HPDE6-E6E7 (cell line): ENCODE measurements at regions not wholly inside any gene's neighbourhood (a gene's known extent, or its start where the extent isn't known, plus 50 kb on each side); places are given as distances from the start of the nearest gene placed in this dataset.
"Not testable (repeated sequence)": the region's sequence is repeated elsewhere in the genome, so short reads cannot be mapped to it uniquely, and the experiment has no call there.

Experiments
- DNase-seq: peaks from one replicate; pipeline ENCODE4 v3.0.0; 2011; ENCODE audit warnings: missing footprints; ENCODE audit errors: extremely low spot score

DNA sequence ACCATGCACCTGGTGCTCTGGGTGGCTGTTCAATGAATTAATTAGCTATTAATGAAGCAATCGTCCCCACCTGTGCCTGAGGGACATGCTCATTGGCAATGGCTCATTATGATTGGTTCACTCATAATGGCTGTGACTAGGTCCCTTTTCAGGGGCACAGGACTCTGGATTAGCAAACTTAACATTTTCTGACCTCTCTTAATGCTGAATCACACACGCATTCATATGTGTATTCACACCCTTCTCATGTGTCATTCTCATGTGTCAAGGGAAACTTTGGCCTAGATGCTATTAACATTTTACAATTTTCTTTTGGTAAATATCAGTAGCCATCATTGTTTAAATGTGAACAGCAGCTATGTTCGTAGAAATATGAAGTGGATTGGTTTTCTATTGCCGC lies 98.9 kb upstream of the PMAIP1 start:
- DNase-seq, result no peak

DNA sequence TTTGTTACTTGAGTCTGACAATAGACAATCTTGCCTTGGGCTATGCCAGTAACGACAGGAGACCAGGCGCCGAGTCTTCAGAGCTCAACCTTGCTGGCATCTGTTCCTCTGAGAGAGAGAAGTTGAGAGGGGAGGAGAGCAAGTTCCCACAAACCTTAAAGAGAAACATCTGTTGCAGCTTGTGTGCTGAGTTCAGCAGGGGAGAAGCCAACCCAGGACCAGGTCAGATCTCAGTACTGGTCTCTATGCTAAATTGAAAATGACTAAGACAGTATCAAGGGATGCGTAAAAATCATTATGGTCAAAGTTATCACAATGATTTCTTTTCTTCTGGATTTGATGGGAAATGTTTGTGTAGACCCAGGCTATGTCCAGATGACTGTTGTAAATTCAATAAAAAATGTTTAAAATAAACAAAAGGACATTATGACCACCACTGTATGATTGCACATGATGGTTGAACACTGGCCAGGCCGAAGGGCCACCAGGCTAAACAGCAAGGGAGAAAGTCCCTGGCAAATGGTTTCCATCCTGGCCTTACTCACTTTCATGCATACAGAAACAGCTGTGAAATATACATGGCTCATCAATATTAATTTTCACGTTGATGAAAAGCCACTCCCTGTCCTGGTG lies 100.3 kb upstream of the PMAIP1 start:
- DNase-seq, result no peak

DNA sequence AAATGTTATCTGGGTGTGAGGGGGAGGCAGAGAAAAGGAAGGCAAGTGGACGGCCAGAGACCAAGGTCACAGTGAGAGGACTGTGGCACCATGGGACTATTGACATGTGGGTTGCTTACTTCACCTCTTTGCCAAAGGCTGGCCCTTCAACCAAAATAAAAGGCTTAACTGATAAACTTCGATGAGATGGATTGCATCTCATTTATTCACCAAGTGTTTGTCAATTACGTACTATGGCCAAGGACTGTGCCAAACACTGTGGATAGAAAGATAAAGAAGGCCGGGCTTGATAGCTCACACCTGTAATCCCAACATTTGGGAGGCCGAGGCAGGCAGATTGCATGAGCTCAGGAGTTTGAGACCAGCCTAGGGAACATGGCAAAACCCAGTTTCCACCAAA lies 98.7 kb upstream of the CCBE1 start:
- no peak for DNase-seq

DNA sequence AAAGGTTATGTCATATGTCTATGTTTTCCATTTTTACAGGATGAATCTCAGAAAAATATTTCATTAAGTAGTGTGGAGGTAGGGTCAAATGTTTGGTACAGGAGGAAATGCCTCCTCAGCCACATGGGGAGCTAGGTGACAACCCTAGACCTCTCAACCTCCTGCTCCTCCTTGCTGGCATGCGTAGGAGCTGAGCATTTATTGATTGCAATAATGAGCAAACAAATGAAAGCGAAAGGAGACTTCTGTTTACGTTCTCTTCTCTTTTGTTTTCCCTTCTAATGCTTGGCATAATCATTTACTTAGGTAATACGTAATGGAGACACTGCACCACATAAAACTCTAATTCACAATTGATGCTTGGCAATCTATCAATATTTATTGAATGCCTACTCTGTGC lies 95.1 kb upstream of the CCBE1 start:
- DNase-seq, result no peak

DNA sequence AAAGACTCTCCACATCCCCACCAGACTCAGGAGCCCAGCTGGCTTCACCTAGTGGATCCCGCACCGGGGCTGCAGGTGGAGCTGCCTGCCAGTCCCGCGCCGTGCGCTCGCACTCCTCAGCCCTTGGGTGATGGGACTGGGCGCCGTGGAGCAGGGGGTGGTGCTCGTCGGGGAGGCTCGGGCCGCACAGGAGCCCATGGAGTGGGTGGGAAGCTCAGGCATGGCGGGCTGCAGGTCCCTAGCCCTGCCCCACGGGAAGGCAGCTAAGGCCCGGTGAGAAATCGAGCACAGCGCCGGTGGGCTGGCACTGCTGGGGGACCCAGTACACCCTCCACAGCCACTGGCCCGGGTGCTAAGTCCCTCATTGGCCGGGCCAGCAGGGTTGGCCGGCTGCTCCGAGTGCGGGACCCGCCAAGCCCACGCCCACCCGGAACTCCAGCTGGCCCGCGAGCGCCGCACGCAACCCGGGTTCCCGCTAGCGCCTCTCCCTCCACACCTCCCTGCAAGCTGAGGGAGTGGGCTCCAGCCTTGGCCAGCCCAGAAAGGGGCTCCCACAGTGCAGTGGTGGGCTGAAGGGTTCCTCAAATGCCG lies 93.2 kb upstream of the CCBE1 start:
- DNase-seq, result not testable (repeated sequence)

DNA sequence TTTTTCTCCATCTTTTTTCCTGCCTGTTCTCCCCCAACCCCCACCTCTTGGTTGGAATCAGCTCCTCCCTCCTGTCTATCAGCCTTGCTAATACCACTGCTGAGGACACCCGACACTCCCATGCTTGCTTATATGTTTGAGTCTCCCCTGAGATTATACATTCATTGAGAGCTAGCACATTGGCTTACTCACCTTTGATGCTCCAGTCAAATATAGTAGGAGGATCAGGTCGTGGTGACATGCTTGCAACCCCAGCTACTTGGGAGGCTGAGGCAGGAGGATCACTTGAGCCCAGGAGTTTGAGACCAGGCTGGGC lies 91.5 kb upstream of the CCBE1 start:
- no peak for DNase-seq

DNA sequence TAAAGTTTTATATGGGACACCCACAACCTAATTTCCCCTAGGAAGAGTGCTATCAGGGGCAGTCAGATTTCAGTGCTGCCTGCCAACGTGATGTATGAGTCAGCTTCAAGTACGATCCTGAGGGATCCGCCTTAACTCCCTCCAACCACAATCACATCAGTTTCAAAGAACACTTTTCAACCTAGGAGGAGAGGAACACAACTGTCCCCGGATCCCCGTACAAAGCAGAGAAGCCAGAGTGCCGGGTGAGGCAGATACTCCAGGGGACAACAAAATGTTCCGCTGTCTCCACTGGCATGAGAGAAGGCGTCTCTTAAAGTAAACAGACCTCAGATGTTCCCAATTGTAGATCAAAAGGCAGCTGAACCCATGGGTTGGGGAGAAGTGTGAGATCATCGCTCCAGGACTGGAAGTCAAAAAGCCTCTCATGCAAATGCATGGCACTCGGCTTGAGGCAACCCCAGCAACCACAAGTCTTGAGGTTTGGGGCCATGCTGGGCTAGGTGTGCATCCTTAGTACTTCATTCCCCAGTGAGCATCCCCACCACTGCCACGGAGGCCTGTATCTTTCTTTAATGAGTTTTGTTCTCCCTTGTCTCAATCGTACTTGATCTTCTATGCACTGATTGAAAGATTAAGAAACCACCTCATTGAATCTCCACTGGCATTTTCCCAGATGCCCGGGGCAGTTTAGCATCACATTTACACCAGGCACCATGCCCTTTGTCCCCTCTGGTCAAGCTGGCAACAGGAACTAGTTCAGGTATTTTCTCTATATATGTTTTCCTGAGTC lies 91.0 kb upstream of the CCBE1 start:
- no peak for DNase-seq

DNA sequence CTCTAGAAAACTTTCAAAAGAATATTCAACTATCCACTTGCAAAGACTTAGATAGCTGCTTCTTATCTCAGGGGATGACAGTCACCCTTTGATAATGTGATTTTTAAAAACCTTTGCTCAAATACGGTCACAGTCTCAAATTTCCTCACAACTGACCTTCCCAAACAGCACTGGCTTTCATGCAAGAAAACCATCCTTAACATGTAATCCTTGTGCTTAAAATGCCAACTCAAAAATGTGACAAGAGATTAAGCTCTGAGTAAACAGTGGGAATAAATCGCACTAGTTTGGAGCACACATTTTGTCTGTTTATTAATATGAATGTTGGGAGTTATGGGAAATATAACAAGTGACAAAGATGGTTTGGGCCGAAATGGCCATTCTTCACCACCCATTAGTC lies 87.5 kb upstream of the CCBE1 start:
- no peak for DNase-seq

DNA sequence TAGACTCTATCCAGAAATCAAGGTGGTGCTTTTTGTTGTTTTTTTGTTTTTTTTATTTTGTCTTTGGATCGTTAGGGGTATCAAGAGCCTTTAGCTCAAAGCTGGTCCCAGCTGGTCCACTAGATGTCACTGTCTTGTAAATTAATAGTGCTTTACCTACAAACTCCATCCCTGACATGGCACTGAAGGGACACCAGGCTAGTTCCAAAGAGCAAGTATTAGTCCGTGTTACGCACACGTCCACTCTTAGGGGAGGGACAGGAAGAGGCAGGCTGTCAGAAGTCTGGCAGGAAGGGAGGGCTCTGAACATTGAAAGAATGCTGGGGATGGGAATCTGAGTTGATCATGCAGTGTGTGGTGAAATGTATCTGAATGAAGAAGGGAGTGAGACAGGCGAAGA lies 85.9 kb upstream of the CCBE1 start:
- DNase-seq, result peak; percentile 44

DNA sequence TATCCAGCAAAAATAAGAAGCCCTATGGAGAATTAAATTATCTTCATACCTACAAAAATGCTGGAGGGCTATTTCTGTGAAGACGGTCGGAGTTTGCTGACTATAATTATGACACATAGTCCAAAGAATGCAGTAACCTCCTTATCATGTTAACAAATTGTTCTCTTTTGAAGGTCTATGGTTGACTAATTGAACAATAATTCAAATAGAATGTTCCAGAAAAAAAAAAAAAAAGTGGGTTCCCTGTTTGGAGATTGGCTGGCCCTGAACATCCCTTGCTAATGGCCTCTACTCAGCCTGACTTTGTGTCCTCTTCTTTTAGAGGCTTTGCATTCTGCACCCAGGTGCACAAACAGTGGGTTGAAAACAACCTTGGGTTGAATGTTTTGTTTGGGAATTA lies 82.8 kb upstream of the CCBE1 start:
- DNase-seq, result peak; percentile 43

DNA sequence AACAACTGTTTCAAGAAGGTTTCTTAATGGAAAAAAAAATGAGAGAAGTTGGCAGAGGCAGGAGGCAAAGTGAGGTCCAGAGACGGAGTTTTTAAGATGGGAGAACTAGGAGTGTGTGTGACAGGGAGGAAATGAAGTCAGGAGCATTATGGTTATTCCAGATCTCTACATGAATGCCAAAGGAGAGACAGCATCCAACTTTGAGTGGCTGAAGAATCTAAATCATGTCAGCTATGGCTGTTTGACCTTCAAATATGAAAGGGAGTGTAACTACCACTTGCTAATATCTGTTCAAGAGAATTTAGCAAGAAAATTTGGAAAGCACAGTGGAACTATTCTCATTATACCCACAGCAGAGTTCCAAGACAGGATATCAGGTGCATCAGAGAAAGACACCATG lies 81.2 kb upstream of the CCBE1 start:
- no peak for DNase-seq

DNA sequence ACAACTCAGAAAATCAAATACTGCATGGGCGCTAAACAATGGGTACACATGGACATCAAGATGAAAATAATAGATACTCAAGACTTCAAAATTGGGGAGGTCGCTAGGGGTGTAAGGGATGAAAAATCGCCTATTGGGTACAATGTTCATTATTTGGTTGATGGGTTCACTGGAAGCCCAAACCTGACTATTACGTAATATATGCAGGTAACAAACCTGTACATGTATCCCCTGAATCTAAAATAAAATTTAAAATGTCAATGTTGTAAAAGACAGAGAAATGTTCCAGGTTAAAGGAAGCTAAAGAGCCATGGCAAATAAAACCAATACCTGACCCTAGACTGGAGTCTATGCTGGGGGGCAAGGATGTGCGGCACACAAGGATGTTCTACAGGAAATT lies 80.4 kb upstream of the CCBE1 start:
- no peak for DNase-seq

DNA sequence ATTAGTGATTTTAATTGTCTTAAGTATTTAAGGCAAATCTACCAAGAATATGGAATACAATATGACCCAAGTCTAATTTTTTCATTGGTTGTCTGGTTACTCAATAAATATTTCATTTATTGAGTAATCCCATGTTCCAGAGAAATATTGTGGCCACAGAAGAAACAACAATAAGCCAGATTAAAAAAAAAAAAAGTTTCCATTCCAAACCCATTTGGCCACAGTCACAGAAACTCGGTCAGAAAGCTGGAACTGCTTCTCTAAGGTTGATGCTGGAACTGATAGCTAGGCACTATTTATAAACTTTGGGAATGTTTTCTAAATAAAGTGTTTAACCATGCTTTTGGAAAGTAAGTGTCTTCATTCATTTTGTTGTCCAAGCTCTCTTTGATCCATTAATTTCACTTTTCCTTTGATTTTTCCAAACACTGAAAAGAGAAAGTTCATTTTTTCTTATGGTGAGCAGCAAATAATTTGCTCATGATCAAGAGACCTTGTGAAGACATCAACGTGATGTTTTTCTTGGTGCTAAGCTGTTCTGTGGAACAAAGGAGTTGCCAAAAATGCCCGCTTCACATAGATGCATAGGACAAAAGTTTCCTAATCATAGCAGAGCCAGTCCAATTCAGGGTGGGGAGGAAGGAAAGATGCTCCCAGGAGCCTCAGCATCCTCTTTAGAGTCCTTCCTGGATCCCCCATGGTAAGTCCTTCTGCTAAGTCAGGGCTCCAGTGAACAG lies 72.1 kb upstream of the CCBE1 start:
- no peak for DNase-seq

DNA sequence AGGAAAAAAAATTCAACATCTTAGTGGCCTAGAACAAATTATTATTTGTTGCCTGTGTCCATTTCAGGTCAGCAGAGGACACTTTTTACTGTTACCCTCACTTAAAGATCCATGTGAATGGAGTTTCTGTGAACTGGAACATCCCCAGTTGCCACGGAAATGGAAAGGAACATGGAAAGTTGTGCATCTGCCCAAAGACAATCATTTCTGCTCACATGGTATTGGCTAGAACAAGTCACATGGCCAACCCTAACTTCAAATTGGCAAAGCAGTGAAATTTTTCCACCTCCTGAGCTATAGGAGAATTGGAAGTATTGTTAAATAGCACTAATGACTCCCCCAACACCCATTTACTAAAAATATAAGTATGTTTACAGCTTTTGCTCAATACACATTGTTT lies 71.2 kb upstream of the CCBE1 start:
- DNase-seq, result no peak

DNA sequence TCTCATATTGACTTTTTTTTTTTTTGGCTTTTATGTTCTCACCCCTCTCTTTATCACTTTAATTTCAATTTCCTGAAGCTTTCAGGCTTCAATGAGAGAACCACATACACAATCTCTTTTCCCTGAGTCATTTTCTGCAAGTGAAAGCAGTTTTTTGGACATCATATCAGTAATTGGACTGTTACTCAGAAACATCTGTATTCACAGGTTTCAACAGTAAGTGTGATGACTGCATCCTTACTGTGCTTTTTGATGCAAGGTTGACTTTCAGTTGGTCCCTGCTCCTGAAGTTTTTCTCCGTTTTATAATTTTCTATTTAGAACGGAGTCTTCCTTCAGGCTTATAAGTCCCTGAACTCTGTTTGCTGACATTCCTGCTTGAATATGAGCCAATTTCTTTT lies 70.5 kb upstream of the CCBE1 start:
- no peak for DNase-seq

DNA sequence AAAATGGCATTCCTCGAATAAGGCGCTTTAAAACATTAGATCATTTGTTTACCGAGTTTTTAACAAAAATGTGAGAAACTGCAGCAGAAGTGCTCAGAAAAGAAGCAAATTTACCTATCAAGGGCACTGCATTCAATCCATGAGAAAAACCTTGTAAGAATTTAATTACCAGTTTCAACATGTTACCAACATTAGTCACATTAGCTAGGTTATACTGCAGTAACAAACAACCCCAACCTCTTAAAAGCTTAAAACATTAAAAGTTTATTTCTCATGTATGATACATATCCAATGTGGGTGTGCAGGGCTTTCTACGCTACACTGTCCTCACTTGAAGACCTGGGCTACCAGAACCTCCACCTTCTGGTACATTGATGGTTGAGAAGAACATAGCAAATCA lies 68.1 kb upstream of the CCBE1 start:
- DNase-seq, result no peak

DNA sequence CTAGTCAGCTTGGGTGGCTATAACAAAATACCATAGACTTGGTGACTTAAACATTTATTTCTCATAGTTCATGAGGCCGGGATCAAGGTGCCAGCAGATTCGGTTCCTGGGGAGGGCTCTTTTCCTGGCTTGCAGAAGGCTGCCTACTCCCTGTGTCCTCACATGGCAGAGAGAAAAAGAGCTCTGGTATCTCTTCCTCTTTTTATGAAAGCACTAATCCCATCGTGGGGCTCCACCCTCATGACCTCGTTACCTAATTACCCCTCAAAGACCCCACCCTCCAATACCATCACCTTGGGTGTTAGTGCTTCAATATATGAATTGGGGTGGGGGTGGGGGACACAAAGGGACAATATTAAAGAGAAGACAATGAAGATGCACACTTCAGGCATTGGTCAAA lies 67.1 kb upstream of the CCBE1 start:
- no peak for DNase-seq

DNA sequence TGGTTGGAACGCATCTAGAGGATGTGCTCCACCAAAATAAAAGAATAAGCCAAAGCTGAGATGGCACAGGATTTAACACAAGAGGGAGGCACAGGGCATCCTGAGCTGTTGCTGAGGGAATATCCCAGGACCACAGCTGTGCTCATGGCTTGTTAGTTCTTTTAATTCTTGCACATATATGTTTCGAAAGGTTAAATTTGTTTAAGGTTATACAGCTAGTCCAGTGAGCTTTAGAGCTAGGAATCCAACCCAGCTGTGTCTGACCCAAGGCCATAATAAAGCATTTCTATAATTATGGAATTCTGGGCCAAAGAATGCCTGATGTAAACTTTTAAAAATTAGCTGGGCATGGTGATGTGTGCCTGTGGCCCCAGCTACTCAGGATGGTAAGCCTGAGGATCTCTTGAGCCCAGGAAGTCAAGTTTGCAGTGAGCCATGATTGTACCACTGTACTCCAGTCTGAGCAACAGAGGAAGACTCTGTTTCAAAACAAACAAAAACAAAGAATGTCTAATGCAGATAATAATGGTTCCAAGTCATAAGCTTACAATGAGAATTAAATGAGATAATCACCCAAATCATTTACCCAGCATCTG lies 66.4 kb upstream of the CCBE1 start:
- DNase-seq, result no peak

DNA sequence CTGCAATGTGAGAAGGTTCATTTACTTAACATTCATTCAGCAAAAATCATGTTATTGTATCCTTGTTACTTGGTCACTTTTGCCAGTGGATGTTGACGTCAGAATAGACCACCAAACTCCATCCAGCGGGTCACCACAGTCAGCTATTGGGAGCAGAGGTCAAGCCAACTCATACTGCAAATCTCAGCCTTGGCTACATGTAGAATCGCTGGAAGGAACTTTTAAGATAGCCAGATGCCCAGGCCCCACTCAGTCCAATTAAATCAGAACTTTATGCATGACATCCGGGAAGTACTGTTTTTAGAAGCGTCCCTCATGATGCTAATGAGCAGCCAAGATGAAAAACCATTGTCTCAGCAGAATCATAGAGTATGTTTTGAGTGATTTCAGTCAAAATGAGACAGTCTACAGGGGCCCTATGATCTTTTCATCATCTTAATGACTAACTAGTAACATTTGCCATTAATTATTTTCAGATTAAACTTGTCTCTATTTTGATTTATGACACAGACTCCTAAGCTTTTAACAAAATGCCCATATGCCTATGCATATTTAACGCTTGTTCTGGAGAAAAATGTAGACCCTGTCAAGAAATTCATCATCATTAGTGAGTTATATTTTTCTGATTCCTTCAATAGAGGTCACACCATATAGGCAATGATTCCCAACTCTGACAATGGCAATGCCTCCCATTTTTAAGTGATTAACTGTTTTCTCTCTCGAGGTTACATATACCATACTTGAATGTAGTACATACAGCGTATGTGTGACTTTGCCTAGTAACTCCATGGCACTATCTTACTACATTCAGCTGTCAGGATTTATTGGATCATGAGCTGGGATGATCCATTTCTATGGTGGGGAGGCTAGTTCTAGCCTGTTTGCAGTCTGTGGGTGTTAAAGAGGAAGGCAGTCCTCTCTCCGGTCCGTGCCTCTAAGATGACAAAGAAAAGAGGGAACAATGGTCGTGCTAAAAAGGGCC lies 63.7 kb upstream of the CCBE1 start:
- no peak for DNase-seq

DNA sequence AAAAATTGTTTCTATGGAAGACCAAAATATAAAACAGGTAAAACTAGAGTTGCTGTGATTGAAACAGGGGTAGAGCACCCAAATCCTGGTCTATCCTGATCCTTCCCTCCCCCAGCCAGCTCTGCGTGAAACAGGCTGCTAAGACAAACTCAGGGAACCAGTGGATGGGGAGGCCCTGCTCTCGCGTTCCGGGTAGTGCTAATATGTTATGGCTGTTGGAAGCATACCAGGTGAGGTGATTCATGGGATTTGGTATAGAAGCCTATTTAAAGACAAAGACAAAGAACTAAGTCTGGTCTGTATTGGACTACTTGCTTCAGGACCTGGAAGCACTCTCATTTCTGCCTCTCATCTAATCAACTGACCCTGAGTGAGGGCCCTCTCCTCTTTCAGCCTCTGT lies 63.0 kb upstream of the CCBE1 start:
- no peak for DNase-seq

DNA sequence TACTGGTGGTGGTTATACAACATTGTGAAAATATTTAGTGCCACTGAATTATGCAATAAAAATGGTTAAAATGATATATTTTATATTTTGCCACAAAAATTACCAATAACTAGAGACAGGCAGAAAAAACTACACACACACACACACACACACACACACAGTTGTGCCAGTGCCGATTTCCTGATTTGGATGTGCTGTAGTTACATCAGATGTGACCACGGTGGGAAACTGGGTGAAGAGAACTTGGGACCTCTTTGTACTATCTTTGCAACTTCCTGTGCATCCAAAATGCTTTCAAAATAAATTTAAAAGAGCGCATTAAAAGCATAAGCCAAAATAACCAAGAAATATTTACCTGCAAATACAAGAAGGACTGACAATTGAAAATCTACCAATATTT lies 61.6 kb upstream of the CCBE1 start:
- no peak for DNase-seq
